DMS53 treated with DMSO at 0.1 percent for 48 hours (cell line): ENCODE measurements at regions not wholly inside any gene's neighbourhood (a gene's known extent, or its start where the extent isn't known, plus 50 kb on each side); places are given as distances from the start of the nearest gene placed in this dataset.
A peak's percentile ranks its signal among the peaks of the same experiment; 100 is the strongest.

Source experiments
- DNase-seq: peaks from one replicate; lab custom pipeline; 2025; ENCODE audit not compliant: unreplicated experiment; lab: John Stamatoyannopoulos, UW

DNA sequence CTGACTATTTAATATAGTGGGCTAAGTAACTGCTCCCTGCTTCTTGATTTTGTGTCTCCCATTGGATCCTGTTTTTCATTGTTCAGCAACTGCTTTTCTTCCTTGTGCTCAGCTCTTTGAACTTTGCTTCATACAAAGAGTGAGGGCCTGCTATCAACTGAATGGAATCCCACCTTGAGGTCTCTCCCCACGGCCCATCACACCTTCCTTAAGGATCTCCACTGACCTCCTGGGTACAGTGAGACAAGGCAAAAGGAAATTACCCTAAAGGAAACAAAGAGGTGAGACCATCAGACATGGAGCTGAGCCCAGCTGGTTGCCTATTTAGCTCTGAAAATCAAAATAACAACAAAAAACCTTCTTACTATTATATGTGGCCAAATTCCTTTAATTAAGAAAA lies 91.3 kb upstream of the RPL34 start:
- no peak for DNase-seq

DNA sequence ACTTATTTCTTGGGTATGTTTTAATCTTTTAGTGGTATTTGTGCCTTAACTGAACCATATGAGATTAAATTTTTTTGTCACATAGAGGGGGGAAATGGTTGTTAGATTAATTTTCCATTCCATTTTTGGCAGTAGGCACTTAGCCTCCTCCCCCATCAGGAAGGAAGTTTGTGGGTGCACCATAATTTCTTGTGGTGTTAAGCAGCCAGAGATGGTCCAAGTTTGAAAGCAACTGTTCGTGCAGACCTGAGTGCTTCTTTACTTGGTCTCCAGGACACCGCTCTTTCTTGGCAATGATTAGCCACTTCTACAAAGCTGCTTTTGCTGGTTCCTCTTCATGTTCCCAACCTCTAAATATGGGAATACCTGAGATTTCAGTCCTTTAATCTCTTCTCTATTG lies 92.7 kb upstream of the RPL34 start:
- DNase-seq, result no peak

GRCh38 chr4:108520807-108521206 lies 99.6 kb upstream of the RPL34 start:
- no peak for DNase-seq

DNA sequence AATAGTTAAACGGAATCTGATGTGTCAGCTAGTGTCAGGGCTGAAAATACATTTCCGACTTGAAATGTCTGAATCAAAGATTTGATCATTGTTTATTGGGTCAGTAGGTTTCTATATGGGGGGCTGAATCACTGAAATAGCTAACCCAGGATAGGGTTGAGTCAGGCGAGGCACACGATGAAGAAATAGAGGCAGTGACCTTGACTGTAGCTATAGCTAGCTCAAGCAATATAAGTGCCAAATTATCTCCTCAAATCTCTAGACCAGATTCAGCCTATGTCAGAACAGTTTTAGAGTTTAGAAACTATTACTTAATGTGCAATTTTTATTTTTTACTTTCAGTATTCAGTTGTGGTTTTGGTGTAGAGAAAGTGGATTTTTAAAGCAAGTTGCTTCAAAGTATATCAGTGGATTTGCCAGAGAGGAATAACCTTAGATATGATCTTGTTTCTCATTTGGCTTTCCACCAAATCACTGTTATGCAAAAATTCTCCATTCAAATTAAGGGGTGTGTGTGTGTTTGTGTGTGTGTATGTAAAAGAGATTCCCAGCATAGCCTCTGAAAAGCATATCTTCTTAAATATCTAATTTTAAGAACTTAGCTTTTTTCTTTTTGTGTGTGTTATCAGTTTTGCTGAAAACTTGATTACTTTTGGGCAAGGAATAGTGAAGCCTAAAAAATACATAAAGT lies 100.3 kb upstream of the RPL34 start:
- no peak for DNase-seq

DNA sequence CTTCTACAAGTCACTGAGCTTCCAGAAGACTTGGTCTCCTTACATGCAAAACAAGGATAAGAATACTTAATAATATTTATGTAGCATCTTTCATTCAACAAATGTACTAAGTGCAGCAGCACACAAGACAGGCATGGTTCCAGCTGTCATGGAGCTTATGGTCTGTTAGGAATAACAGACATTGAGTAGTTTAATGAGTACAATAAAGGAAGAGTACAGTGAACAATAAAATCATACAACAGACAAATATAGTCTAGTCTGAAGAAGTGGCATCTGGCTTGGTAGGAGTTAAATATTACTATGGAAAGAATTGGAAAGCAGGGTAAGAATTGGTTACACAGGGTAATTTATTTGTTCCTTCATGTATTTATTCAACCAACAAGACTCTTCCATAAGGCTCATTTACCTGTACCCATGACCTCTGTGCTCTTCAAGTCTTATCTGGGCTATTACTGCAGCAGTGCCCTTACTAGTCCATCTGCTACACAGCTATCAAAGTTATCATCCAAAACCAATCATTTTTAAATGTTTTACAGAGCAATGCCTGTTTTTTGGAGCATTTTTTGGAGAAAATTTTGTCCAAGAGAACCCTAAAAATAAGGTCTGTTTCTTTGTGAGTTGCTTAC lies 101.1 kb upstream of the RPL34 start:
- DNase-seq, result no peak

DNA sequence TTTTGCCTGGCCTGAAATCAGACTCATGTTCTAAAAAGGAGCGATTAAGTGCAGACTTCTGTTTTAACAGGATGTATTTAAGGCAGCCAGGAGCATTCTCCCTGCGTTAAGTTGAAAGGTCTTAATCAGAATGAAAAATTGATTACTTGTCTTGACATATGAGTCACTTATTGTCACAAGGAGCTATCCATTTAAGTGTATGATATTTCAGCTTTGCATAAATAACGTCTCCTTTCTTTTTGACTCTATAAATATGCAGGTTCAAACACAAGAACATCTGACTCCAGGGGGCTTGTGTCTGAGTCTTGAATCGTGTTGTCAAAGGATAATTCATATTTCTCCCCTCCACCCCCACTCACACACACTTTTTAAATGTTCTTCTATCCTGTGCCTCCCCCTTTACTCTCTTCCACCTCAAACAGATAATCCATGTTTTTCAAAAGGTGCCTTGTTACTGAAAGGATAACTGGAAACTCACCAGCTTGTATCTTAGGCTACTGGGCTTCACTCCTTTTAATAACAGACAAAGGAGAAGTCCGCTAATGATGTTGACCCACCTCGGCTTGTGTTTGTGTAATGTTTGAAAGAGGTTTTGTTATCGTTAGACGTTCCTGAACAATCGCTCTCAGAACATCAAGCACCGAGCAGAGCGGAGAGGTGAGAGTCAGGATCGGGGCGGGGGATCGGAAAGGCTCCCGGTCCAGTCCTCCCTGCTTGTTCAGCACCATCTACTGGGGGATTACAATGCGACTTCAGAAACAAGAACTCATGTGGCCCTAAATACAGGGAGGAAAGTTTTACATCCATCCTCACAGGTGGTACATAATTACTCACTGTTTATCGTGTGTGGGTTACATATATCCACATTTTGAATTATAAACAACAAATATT lies 107.5 kb upstream of the RPL34 start:
- DNase-seq, result peak; percentile 15

GRCh38 chr4:108511618-108512017 lies 108.8 kb upstream of the RPL34 start:
- DNase-seq, result no peak

GRCh38 chr4:108502356-108502755 lies 118.0 kb upstream of the RPL34 start:
- DNase-seq, result no peak

GRCh38 chr4:108498925-108499324 lies 121.5 kb upstream of the RPL34 start:
- DNase-seq, result no peak

GRCh38 chr4:108493596-108493931 lies 126.8 kb upstream of the RPL34 start:
- DNase-seq, result no peak

DNA sequence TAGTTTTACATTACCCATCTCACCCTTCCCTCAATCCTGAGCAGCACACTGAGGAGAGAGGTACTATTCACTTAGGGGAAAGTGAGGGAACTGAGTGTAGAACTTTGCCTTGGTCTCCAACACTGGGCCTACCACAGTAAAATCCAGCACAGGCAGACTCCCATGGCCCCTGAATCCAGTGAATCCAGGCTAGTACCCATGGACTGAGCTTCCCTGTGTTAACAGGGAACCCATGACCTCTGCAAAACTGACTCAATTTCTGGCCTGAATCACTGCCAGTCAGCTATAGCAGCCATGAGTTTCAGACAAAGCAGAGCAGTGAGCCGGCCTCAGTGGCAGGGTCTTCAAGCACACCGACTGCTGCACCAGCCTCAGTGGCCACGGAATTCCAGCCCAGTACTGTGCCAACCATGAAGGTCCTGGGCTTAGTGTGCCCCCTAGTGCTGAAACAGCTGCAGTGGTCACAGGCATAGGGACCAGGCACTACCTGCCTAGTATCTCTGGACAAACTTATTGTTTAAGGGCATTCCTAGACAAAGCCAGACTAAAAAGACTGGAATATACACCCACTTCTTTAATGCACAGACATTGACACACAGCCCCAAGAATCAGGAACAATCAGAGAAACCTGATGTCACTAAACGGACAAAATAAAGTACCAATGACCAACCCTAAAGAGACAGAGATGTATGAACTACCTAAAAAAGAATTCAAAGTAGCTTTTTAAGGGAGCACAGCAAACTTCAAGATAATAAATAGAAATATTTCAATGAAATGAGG lies 127.4 kb upstream of the RPL34 start:
- no peak for DNase-seq

DNA sequence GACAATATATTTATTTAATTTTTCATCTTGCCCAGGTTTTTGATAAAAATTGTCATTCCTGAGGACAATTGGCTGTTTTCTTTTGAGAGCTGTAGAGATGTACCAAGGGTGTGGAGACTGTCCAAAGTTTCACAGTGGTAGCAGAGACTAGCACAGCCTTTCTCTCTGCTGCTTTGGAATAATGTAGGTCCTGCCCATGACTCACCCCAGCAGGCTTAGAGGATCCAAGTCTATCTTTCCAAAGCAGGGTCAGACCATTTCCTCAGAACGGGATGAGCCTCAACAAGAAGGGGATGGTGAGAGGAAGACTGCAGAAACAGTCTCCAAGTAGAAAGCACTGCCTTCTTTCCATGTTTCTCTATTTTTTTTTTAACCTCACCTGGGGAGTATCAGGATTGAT lies 131.5 kb upstream of the RPL34 start:
- no peak for DNase-seq

DNA sequence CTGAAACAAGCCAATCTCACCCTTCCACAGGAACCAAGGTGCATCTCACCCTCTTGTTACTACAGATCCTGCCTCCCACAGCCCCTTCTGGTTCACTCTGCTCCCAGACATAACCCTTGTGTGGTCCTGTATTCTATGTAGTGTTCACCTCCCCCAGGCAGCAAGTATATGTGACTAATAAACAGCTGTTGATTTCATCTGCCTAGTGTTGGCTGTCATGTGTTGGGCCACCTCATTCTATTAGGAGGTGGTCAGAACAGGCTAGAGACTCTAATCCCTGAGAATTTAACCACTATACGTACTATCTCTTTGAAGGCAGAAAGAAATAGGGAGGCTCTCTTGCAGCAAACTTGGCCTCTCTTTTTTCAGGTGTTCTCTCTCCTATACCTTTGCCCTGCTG lies 134.3 kb upstream of the RPL34 start:
- no peak for DNase-seq

- no peak for DNase-seq
These were observed 136.2 kb upstream of the RPL34 start for GRCh38 chr4:108484187-108484586.

DNA sequence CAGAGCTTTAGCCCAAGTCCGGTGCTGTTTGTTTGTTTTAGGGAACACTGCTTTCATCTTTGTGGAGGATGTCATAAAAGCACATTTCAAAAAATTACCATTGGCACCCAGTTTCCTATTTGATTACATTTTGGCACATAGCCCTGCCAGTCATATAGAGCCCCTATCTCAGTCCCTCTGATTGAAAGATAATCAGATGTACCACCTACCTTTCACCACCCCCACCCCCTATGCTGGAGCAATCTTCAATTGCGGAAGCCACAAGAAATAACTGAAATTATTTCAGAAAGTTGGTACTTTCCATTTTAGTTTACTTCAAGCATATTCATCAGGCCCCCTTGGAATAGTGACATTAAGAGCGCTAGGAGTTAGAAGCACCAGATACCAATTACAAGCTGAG lies 136.7 kb upstream of the RPL34 start:
- DNase-seq, result no peak

DNA sequence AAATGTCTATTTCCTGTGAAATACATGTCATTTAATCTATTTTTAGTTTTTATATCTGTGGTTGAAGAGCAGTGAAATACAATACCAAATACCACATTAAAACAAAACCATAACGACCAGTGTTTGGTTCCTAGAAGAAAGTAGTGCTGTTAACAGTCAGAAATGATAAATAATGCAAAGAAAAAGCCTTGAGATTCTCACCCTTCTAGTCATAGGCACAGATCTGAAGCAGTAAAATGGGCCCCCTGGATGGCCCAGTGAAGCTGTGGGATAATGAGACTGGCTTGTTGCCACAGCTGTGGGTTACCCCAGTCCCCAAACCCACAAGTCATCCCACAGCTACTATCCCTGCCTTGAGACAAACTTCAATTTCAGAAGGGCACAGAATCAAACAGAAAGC lies 137.3 kb upstream of the RPL34 start:
- DNase-seq, result no peak

- DNase-seq, result no peak
These were observed 139.5 kb upstream of the RPL34 start for GRCh38 chr4:108480881-108481280.

GRCh38 chr4:108477527-108478108 lies 142.8 kb upstream of the RPL34 start:
- DNase-seq, result no peak

DNA sequence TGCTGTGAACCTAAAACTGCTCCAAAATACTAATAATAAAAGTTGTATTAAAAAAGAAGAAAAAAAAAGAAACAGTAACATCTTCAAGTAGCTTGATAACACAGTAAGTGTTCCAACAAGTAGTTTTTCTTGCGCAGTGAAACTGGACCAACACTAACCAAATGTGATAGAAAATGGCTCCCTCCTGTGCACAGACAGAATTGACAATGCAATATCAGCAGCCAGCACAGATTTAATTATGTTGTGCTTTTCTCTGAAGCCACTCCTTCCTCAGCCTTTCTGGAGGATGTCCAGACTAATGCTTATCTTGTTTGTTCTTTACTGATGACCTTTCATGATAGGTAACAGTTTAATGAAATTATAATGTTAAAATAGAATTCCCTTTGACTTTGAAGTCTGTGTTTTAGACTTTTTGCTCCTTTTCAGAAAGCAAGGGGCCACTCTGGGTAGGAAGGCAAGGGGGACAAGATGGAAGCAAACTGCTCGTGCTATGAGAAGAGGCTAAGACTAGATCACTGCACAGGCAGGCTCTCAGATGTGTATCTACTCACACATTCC lies 147.1 kb upstream of the RPL34 start:
- DNase-seq, result no peak
